ENCODE measurements at regions not wholly inside any gene's neighbourhood (a gene's known extent, or its start where the extent isn't known, plus 50 kb on each side); places are given as distances from the start of the nearest gene placed in this dataset.

DNA sequence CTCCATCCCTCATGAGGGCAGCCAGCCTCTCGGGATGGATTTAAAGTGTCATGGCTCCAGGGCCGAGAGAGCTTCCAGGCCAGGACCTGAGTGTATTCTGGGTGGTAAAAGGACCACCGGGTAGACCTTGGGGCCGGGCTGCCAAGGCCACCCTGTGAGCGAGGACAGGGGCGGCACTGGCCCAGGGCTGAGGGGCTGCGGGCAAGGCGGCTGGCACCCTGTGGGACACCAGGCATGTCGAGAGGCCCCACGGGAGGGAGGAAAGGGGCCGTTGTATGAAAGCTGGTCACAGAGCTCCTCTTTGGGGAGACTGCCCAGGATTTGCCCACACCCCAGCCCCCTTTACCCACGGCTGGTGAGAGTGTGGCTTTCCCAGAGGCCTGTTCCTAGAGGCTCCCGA, 92.3 kb upstream of the RTL6 start:
- no peak for DNase-seq

- DNase-seq: no peak
Measured at GRCh38 chr22:44589831-44590230, 91.8 kb upstream of the RTL6 start.

DNA sequence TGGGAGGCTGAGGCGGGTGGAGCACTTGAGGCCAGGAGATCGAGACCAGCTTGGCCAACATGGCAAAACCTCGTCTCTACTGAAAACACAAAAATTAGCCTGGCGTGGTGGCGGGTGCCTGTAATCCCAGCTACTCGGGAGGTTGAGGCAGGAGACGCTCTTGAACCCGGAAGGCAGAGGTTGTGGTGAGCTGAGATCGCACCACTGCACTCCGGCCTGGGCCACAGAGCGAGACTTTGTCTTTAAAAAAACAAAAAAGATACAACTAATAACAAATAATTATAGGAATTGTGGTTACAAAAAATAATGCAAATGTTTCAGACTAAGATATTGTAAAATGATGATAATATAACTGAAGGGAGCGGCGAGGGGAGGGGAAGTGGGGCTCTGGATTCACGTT, 90.3 kb upstream of the RTL6 start:
- no peak for DNase-seq

DNA sequence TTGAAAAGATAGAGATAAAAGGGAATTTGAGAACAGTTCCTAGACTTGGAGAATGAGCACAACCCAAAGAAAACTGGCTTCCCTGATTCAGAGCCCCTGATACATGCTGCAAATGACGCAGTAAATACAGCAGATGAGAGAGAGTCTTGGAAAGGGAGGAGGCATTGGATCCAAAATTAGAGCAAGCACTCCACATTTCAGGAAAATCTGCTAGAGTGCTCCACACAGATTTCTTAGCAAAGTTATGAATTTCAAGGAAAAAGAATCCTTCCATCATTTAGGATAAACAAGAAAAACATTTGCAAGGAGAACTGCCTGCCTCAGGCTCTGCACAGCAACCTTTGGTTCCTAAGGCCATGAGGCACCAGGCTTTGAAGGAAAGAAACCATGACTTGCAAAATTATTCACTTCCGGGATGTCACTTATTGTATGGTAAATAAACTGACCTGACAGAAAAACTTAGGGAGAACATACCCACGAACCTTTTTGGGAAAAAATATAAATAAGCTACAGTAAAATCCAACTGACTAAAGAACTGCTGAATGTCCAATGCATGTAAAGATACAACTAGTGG, 89.8 kb upstream of the RTL6 start:
- DNase-seq: no peak

- DNase-seq: no peak
Measured at GRCh38 chr22:44586999-44587736, 89.1 kb upstream of the RTL6 start.

- DNase-seq: no peak
Measured at GRCh38 chr22:44586351-44586990, 88.4 kb upstream of the RTL6 start.

- no peak for DNase-seq
Measured at GRCh38 chr22:44585559-44586350, 87.7 kb upstream of the RTL6 start.

DNA sequence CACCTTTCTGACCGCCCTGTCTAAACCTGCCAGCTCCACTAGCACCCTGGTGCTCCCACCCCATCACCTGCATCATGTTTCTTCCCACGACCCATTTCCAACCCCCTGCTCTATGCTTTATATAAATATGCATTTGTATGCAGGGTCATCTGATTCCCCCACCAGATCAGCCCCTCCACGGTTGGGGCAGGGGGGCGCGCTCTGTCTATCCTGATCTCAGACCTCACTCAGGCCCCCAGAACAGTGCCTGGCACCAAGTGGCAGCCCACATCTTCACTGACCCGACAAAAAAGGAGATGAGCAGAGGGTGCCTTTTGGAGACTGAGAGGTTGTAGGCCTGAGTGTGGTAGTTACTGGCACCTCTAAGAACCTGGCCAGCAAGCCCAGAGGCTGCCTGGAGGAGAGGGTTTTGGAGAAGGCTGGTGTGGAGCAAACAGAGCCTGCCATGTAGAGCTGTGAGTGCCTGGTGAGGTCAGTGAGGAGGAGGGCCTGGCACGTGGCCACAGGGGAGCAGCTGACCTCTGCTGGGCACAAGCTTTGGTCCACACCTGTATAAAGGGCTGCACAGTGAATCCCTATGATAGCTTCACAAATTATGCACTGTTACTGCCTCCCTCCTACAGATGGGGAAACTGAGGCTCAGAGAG, 86.3 kb upstream of the RTL6 start:
- no peak for DNase-seq

- no peak for DNase-seq
Measured at GRCh38 chr22:44583854-44584253, 85.8 kb upstream of the RTL6 start.

- DNase-seq: no peak
Measured at GRCh38 chr22:44583061-44583760, 85.2 kb upstream of the RTL6 start.

GRCh38 chr22:44582016-44582415, 84.0 kb upstream of the RTL6 start:
- DNase-seq: no peak

- DNase-seq: no peak
Measured at GRCh38 chr22:44581096-44581435, 83.0 kb upstream of the RTL6 start.

- no peak for DNase-seq
Measured at GRCh38 chr22:44580176-44581095, 82.4 kb upstream of the RTL6 start.

- DNase-seq: no peak
Measured at GRCh38 chr22:44578516-44579230, 80.6 kb upstream of the RTL6 start.

- DNase-seq: no peak
Measured at GRCh38 chr22:44578110-44578457, 80.1 kb upstream of the RTL6 start.

GRCh38 chr22:44577391-44578109, 79.5 kb upstream of the RTL6 start:
- DNase-seq: no peak

DNA sequence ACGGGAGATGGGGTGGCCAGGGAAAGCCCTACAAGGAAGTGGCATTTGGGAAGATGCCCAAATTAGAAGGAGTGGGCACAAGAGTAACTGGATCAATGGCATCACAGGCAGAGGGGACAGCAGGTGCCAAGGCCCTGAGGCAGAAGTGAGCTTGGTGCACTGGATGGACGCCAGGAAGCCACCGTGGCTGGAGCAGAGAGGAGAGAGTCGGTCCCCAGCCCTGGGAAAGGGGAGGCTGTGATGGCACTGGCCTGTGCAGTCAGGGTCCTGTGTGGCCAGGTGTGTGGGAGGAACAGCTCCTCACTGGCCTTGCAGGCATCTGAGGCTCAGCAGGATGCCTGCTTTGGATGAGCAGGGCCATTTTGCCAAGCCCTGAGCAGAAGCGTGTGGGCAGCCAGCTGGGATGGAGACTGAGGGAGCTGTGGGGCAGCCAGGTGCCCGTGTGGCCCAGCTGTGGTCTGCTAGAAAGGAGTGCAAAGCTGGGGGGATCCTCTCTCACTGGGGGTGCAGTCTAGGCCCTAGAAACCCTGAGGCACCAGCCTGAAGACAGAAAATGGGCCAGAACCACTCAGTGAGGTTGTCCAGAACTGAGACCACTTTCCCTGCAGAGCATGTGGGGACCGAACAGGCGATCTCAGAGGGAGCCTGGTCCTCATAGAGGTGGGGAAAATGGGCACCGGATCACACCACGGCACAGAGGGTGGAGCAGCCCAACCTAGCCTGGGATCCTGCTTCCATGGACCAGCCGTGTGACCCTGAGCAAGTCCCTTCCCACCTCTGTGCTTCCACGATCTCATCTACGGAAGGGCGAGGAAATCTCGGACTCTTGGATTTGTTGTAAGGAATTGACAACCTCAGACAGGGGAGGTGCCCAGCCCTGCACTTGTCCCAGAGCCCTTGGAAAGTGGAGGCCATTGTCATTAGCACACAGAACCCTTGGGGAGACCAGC, 78.6 kb upstream of the RTL6 start:
- DNase-seq: no peak

Measured in skin of body (tissue), 1 donor.